ENCODE measurements at regions not wholly inside any gene's neighbourhood (a gene's known extent, or its start where the extent isn't known, plus 50 kb on each side); places are given as distances from the start of the nearest gene placed in this dataset.

DNA sequence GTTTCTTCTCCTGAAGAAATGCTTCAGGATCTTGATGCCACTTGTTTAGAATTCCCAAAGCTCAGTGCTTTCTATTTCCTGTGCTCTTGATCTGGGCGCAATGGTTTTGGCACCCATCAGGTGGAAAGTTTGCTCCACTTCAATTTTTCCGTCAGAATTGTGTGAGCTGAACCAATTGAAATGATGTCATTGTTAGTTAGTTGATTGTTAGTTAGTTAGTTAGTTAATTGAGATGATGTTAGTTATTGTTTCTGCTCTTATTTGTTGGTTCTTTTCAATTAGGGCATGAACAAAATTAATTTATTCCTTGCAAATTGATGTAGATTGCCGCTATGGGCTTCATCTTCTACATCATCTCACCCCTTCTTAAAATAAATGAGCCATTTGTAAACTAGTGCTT is 252.6 kb downstream of the BAMBI start:
- DNase-seq = no peak

DNA sequence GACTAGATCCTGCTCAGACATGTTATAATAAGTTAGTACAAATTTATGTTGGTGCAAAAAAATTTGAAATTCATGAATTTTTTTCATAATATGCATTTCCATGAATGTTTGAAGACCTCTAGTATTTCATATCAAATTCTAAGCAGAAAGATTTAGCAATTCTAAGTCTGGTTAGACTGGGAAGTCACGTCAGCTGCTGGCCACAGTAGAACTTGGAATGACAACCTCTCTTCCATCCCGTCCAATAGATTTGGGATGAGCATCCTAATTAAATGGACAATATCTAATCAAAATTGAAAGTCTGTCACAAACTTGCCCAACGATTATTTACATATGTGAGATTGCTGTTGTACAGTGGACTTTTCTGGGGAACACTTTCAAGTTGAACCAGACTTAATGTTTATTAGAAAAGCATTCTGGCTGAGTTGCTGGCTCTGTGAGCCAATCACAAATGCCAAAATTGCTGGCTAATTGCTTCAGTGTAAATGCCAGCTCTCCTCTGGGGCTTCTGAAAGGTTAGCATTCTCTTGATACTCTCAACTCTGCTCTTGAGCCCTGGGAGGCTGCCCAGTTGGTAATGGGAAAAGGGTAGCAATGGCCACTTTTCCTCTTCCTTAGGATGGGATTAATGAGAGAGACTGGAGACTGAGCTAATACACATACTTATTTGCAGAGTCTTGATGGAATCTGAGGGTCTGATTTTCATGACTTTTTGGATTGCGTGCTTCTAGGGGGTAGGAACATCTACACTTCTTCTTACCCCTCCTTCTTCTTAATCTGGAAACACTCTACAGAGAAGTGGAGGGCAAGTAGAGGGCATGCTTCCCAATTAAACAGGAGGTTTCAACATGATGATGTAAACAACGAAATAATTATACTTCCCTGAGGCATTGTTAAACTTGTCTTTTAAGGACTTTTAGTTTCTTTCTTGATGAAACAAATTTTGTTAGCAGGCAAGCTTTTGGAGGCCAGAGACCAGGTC is 253.5 kb downstream of the BAMBI start:
- no peak for DNase-seq

DNA sequence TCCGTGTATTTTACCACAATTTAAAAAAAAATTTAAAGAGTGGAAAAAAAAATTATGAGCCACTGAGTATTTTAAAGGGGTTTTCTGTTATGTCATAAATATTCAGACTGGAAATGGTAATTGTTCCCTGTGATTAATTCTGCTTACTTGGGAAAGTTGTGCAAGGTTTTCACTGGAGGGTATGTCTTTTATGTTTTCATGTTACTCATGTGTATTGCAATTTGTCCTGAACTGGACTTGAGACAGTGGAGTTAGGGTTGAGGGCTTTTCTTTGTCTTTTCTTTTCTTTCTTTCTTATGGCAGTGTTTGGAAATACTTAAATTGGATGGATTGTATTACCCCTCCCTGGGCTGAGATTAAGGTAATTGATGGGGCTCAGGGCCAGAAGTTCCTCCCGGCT is 257.7 kb downstream of the BAMBI start:
- no peak for DNase-seq

DNA sequence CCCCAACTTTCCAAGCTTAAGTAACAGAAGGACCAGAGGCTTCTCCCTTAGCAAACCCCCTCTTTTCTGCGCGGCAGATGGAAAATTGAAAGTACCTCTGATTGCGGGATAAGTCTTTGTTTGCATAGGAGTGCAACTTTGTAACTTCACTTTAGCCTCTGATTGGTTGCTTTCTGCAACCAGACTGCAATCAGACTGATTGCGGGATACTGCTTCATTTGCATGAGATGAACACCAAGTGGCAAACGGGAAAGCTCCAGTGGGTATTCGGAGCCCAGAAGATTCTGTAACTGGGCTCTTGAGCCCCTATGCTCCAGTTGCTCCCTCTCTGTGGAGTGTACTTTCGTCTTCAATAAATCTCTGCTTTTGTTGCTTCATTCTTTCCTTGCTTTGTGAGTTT is 260.6 kb downstream of the BAMBI start:
- no peak for DNase-seq

DNA sequence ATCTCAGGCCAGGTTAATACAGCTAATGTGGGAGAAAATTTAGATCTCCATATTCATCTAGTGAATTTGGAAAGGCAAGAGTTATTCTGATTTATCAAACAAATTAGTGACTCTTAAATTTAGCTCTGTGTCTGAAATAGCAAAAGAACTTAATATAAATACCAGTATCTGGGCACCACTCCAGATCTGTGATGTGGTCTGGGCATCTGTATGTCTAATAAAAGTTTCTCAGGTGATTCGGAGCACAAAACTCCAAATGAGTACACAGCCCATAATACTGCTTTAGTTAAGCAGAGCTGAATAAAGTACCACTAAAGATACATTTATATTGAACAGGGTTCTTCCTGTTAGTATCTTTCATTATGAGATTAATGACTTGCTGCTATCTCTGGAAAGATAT is 261.4 kb downstream of the BAMBI start:
- DNase-seq = no peak

DNA sequence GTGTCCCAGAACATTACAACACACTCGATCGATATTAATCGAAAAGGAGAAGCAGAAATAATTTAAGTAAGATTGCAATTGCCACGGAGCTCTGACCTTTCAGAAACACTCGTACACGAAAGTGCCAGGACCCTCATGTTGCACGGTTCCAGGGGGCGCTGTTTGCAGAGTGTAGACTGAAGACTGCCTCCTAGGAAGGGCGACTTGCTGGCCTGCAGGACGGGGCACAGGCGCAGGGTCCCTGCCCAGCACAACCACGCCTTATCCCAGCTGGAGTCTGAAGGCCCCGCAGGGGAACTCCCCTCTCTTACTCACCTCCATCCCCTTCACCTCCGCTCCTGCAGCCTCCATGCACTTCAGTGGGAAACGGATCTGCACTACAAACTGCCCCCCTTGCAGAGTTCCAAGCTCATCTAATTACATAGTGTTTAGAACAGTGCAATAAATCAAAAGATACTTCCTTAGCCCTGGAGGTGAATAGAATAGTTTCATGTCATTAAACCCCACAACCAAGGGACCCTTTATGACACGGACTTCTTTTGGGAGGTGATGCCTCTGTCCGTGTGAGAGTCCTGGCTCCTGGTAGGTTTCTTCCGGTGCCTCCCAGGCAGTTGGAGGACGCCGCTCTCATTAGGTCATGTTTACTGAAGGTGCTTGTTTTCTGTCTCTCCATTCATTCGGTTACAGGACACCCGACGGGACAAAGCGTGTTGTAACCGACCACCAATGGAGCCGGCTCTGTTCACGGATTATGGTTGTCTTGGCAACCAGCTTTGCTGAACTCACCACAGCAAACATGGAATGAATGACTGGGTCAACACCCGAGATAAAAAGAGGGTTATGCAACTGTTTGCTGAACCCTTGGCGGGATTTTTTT is 262.2 kb downstream of the BAMBI start:
- DNase-seq = no peak

DNA sequence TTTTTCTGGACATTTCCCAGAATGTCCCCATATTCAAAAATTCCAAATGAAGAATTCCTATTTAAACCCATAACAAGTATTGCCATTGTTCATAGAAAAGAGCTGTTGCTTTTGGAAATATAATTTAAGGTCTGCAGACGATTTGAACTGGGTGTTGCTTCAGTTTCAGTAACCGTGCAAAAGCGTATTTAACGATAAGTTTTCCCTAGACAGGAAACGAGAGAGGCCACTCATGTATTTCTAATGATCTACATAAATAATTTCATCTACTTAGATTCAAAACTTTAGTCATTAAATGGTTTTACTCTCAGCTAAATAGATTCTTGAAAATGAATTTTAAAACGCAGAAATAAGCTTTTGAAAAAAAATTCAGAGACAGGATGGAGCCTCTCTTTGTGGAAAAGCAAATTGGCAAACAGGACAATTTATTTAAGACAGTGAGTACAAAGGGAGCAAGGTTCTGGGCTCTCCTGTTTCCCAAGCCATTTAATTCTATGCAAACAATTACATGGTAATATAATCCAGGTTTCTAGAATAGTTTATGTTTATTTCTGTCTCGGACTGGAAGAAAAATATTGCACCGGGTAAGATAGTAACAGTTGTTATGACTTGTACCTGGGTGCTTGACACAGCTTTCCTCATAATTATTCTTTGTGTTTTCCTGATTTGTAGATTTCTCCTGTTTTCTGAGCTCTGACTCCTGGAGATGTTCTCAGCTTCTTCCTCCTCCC is 263.0 kb downstream of the BAMBI start:
- no peak for DNase-seq

DNA sequence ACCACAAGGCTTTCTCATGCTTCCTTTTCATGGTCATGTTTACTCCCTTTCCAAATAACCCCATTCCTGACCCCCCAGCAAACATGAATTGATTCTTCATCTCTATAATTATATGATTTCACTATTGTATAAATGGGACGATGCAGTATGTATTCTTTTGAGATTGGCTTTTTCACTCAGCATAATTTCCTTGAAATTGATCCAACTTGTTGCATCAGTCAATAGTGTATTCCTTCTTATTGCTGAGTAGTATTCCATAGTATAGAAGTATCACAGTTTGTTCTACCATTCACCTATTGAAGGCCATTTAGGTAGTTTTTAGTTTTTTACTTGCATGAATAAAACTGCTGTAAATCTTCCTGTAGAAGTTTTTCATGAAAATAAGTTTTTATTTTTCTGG is 264.7 kb downstream of the BAMBI start:
- DNase-seq = no peak

DNA sequence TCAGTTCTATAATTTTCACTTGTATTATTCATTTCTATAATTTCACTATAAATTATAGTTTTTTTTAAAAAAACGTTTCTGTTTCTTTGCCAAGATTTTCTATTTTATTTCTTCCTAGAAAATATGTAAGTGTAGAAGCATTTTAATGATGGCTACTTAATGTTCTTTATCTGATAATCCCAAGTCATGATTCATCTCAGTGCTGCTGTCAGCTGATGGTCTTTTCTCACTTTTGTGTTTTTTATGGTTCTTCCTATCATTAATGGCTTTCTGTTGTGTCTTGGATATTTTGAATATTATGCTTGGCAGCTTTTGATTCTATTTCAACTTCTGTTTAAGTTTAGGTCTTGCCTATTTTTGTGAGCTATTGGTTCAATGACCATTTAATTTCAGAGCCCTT is 268.6 kb downstream of the BAMBI start:
- DNase-seq = no peak

DNA sequence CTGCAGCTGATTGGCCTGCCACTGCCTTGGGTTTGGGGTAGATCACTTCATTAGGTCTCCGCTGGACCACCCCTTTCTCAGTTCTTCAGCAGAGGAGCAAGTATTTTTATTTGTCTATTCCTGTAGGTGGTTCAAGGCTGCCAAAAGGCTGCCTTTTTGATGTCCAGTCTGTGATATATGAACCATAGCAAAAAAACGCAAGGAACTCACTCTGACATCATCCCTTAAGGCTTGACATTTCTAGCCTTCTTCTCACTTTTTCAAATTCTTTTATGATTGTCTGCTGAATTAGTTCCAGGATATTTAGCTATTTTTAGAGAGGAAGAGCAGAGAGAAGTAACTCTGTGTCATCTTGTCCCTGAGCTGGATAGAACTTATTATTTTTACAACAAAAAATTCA is 269.2 kb downstream of the BAMBI start:
- DNase-seq = no peak

DNA sequence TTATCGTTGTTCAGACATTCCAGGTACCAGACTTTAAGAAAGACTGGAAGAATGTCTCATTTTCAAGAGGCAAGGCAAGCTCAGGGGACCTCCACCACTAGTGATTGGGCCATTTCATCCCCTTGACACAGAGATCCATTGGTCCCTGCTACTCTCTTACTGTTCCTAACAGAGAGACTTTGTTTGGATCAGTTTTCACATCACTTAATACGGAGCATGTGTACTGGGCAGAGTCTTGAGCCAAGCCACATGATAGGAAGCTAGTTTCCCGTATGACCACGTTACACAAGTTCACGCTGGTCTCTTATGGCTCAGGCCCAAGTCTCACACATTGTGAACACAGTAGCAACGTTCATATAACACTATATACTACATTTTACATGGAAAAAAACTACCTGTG is 269.9 kb downstream of the BAMBI start:
- no peak for DNase-seq

DNA sequence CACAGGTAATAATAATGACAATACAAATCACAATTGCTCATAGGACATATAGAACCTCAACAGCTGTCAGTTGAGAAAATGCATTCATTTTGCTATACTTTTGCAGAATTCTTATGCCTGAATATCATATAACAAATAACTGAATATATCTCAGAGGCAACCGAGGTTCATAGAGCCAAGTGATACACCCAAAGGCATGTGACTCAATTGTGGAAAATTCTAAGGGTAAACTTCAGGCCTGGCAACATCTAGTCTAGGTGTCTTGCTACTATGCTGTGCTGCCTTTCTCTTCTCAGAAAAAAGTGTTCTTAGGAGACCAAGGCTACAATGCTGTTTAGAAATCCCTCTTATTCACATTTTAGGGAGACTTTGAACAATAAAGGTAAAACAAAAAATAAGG is 270.7 kb downstream of the BAMBI start:
- no peak for DNase-seq

DNA sequence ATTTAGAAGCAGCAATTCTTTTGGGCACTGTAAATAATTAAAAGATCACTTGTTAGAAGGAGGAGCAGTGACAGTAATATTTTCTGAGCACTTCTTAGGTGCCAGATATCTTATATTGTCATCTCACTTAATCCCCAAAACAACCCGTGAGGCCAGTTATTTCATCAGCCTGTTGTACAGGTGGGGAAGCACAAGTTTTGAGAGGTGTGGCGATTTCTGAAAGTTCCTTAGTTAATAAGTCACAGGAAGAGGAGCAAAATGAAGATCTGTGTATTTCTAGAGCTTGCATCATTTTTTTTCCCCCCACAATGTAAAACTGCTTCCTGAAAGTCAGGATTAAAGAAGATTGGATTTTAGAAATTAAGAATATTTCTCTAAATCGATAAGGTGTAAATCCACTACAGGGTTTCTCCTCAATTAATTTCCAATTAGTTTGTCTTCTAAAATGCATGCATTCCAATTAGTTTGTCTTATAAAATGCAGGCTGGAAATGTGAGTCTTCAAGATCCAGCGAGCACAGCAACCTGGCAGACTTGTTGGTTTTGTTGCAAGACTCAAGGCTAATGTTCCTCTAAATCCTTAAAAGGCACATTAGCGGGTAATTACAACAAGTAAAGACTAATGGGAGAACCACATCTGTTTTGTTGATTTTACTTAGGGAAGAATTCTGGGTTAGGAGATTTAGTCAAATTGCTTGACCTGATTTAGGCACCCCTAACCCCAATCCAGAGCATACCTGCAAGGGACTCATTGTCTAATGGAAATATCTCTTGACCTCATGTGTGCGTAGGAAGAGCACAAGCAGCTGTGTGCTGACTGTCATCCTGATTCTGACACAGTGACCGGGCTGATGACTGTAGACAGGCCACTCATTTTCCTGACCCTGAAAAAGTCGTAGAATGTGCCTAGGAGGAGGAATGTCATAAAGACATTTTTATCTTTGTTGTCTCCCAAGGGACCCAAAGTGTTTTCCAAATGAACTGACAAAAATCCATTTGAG is 272.0 kb downstream of the BAMBI start:
- DNase-seq = no peak

DNA sequence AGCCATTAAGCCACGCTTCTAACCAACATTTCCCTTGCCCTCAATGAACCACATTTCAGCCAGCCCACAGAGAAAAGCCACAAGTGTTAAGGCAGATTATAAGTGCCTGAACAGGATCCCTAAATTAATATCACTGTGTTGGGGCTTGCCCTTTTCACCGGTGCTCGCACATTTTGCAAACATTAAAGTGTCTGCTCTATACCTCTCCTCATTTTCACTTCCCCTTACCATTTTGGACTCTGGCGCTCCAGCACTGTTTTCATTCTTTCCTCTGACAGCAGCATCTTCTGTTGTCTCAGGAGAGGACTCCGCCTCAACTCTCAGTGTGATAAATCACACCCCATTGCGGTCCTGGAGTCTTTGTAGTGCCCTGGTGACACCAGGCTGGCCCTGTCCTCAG is 274.2 kb downstream of the BAMBI start:
- no peak for DNase-seq

DNA sequence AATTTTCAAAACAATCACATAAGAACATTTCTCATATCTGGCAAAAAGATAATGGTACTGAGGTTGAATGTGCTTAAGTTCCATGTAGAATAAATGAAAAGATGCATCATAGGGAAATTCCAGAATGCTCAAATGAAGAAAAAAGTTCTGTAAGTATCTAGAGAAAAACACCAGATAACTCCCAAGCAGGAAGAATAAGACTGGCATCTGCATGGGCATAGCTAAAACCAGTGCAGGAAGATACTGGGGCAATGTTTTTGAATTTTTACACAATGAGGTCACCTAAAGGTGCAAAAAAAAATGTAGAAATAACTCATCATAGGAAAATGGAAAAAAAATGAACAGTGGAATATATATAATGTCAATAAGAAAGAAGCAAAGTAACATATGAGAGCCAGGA is 275.2 kb downstream of the BAMBI start:
- DNase-seq = no peak

DNA sequence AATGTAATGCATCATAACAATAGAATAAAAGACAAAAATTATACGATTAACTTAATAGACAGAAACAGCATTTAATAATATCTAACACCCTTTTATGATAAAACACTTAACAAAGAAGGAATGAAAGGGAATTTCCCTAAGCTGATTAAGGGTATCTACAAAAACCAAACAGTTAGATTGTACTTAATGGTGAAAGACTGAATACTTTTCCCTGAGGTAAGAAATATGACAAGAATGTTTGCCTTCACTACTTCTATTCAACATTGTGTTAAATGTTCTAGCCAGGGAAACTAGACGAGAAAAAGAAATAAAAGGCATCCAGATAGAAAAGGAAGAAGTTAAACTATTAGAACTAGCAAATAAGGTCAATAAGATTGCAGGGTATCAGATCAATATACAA is 276.9 kb downstream of the BAMBI start:
- no peak for DNase-seq

DNA sequence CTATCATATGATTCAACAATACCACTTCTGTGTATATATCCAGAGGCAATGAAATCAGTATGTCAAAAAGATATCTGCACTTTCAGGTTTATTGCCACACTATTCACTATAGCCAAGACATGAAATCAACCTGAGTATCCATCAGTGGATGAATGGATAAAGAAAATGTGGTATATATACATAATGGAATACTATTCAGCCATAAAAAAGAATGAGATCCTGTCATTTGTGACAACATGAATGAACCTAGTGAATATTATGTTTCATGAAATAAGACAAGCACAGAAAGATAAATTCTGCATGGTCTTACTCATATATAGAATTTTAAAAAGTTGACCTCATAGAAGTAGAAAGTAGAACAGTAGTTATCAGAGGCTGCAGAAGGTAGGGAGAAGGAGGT is 281.1 kb downstream of the BAMBI start:
- DNase-seq = no peak

DNA sequence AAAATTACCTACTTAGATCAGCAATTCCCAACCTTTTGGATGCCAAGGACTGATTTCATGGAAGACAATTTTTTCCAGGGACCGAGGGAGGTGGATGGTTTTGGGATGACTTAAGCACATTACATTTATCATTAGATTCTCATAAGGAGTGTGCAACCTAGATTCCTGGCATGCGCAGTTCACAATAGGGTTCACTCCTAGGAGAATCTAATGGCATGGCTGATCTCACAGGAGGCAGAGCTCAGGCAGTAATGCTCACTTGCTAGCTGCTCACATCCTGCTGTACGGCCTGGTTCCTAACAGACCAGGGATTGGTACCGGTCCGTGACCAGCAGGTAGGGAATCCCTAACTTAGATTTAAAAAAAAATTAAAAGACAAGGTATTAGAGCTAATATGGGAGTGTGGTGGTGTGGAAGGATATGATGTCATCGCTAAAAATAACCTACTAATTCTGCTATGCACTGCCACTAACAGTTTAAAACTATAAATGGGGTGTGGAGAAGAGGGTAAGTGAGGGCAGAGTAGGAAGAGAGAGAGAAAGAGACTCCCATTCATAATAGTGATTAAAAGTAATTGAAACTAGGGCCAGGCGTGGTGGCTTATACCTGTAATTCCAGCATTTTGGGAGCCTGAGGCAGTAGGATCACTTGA is 282.7 kb downstream of the BAMBI start:
- no peak for DNase-seq

DNA sequence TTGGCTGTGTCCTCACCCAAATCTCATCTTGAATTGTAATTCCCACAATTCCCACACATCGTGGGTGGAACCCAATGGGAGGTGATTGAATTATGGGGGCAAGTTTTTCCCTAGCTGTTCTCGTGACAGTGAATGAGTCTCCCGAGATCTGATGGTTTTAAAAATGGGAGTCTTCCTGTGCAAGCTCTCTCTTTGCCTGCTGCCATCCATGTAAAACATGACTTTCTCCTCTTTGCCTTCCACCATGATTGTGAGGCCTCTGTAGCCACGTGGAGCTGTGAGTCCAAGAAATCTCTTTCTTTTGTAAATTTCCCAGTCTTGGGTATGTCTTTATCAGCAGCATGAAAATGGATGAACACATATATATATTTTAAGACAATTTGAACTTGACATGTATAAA is 285.4 kb downstream of the BAMBI start:
- DNase-seq = no peak

DNA sequence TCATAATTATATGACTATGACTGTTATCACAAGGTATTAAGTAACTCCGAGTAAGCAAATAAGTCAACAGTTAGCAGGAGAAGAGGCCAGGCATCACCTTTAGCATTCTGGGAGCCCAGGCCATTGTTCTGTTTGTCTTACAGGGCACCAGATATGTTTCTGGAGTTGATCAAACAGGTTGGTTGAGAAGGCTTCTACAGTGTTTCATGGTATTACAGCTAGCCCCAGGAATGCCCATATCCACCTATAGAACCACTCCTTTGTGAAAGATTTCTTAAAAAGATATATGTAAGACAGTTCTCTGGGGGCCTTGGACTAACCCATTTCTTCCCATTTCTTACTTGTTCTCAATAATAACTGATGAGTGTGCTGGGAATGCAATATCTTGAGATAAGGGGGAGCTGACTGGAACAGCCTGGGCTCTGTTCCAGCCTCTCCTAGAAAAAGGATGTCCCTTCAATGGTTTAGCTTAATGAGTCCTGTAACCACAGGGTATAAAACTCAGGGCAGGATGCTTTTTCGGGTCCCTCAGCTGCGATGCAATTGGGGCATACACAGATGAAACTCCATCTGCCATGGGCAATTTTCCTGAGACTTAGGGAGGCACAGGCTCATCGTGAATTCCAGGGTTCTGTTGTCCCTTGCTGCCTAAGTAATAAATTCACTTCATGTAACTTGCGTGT is 286.4 kb downstream of the BAMBI start:
- DNase-seq = no peak

DNA sequence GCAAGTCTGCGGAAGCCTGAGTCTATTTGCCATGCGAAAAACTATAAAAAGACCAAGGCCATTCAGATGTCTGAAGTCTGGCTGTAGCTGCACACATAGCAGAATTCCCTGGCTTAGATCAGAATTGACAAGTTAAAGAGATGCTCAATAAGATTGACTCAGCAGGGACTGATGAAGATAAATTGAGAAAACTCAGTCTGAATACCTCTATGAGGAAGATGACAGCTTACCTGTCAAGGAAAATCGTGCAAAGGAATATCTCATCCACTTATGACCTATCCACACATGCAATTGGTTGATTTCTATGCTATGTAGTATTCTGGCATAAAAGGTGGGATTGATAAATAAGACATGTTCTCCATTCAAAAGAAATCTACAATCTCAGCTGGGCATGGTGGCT is 288.6 kb downstream of the BAMBI start:
- DNase-seq = no peak

All from inflammatory macrophage (primary cell).